ENCODE measurements at regions not wholly inside any gene's neighbourhood (a gene's known extent, or its start where the extent isn't known, plus 50 kb on each side); places are given as distances from the start of the nearest gene placed in this dataset.

DNA sequence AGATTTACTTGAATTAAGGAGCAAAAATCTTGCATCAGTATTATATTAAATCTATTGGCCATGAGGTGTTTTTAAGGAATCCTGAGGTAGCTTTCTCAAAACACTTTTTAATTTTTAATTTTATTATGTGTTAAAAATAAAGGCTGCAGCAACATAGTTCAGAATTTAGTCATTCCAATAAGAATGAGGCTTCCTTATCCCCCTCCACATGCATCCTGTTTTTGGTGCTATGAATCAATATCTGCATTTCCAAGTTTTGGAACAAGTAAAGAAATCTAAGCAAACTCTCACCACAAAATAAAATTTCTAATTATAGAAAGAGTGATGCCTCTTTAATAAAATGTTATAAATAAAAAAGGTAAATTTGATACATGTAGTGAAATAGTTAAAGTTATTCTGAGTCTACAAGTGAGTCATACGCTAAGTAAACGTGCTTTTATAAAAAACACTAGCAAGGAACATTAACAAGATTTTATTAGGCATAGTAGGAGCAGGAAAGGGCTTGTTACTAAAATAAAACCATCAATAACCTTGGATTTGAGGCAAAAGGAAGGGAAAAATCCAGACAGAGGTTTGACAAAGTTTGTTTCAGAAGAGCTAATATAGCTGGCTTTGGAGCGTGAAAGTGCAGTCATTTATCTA, 1218.0 kb downstream of the NSUN3 start:
- Mint-ChIP-seq H3K27me3 (no peaks in the 10 kb centered on the region), H3K9me3 (ENCODE audit: low read depth) (no peaks in the 10 kb centered on the region)
- DNase-seq (ENCODE audit: low spot score, unreplicated experiment): no peak

DNA sequence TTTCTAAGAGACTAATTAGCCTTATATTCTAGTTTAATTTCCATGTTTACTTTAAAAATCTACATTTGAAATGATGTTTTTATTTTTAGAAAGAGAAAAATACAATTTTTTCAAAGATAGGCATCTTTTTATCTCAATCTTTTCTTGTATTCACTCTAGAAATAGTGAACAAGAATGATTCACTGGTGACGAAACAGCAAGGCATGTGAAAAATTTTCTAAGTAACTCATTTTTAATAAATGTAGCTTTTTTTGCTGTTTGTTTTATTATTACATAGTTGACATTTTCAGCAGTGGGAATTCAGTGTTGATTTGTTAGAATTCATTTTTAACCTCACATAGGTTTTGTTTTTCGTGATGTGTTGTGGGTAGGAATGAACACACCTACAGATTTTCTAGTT, 1226.4 kb downstream of the NSUN3 start:
- Mint-ChIP-seq H3K27me3 (no peaks in the 10 kb centered on the region), H3K4me3 (ENCODE audit: low read depth) (no peak overlapping the region), H3K4me1 (ENCODE audit: low read depth) (no peaks in the 10 kb centered on the region), H3K27ac (no peak overlapping the region), H3K9me3 (ENCODE audit: low read depth) (peaks cover 19% of the 10 kb centered on the region), H3K36me3 (ENCODE audit: insufficient read depth) (no peaks in the 10 kb centered on the region)
- no peak for DNase-seq (ENCODE audit: low spot score, unreplicated experiment)
- TF ChIP-seq, protein P1, sequence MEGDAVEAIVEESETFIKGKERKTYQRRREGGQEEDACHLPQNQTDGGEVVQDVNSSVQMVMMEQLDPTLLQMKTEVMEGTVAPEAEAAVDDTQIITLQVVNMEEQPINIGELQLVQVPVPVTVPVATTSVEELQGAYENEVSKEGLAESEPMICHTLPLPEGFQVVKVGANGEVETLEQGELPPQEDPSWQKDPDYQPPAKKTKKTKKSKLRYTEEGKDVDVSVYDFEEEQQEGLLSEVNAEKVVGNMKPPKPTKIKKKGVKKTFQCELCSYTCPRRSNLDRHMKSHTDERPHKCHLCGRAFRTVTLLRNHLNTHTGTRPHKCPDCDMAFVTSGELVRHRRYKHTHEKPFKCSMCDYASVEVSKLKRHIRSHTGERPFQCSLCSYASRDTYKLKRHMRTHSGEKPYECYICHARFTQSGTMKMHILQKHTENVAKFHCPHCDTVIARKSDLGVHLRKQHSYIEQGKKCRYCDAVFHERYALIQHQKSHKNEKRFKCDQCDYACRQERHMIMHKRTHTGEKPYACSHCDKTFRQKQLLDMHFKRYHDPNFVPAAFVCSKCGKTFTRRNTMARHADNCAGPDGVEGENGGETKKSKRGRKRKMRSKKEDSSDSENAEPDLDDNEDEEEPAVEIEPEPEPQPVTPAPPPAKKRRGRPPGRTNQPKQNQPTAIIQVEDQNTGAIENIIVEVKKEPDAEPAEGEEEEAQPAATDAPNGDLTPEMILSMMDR (IDR thresholded peaks at IDR 0.05; ENCODE audit: unreplicated experiment): no peak

More for the DNA sequence above, 1218.0 kb downstream of the NSUN3 start:
- no peaks in the 10 kb centered on the region for H3K36me3 Mint-ChIP-seq (ENCODE audit: insufficient read depth)
- H3K4me3 Mint-ChIP-seq (ENCODE audit: low read depth): no peak overlapping the region
- H3K27ac Mint-ChIP-seq: no peak overlapping the region
- TF ChIP-seq, protein P1 (IDR thresholded peaks at IDR 0.05; ENCODE audit: unreplicated experiment): no peak
- peaks cover 1% of the 10 kb centered on the region for H3K4me1 Mint-ChIP-seq (ENCODE audit: low read depth)

DNA sequence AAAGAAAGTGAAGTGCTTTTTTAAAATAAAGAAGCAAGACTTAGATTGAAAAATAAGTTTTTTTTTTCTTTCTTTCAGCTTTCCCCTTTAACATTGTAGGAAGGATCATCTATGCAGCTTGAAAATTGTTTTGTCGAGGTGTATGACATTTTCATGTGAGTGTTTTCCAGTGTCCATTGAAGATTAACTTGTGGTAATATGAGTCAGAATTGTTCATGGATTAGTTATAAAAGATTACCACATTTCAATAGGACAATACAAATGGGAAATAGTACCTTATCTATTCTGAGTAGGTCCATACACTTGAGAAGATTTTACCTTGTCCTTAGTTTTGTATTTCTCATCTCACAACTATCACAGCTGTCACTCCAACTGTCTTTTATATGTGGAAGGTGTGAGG, 1234.7 kb downstream of the NSUN3 start:
- peaks cover 11% of the 10 kb centered on the region for H3K9me3 Mint-ChIP-seq (ENCODE audit: low read depth)
- no peak for DNase-seq (ENCODE audit: low spot score, unreplicated experiment)
- no peak overlapping the region for H3K4me3 Mint-ChIP-seq (ENCODE audit: low read depth)
- TF ChIP-seq, protein P1 (IDR thresholded peaks at IDR 0.05; ENCODE audit: unreplicated experiment): no peak
- H3K36me3 Mint-ChIP-seq (ENCODE audit: insufficient read depth): peaks cover 2% of the 10 kb centered on the region
- no peaks in the 10 kb centered on the region for H3K27me3 Mint-ChIP-seq
- H3K4me1 Mint-ChIP-seq (ENCODE audit: low read depth): peaks cover 15% of the 10 kb centered on the region
- H3K27ac Mint-ChIP-seq: no peak overlapping the region

DNA sequence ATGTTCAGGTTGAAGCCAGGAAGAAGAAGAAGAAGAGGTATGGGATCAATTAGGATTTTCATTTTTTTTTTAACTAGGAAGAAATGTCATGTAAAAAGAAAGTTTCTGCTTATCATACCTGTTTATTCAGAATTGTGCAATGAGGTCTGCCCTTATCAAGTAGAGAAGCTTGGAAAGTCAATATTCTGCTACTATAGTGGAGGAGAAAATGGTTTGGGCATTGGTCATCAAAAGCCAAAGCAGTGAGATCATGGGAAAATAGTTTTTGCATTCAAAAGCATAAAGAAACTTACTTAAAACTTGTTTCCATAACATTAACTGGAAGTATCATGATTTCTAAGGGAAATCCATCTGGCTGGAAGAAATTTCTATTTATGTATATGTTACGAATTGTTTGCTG, 1239.2 kb downstream of the NSUN3 start:
- Mint-ChIP-seq H3K36me3 (ENCODE audit: insufficient read depth) (peaks cover 2% of the 10 kb centered on the region), H3K4me3 (ENCODE audit: low read depth) (no peak overlapping the region), H3K27ac (peak overlapping the region; percentile 90), H3K4me1 (ENCODE audit: low read depth) (peaks cover 15% of the 10 kb centered on the region), H3K9me3 (ENCODE audit: low read depth) (peaks cover 9% of the 10 kb centered on the region), H3K27me3 (no peaks in the 10 kb centered on the region)
- DNase-seq (ENCODE audit: low spot score, unreplicated experiment): no peak
- TF ChIP-seq, protein P1 (IDR thresholded peaks at IDR 0.05; ENCODE audit: unreplicated experiment): no peak

DNA sequence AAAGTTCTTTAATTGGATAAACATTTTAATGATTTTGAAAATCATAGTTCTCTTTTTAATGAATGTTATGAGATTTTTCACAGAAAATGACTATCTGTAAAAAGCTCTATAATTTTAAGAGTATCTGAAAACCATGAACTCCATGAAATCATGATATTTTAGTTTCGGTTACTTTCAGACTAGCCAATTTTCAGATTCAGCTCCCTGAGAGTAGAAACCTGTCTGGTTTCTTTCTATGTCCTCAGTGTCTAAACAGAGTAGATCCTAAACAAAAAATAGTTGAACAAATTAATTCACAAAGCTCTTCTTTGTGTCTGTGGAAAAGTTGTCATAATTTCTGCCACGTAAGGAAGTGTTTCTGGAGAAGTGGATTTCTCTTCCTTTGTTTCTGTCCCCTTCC, 1247.7 kb downstream of the NSUN3 start:
- no peak overlapping the region for H3K27ac Mint-ChIP-seq
- H3K36me3 Mint-ChIP-seq (ENCODE audit: insufficient read depth): peaks cover 3% of the 10 kb centered on the region
- no peaks in the 10 kb centered on the region for H3K4me1 Mint-ChIP-seq (ENCODE audit: low read depth)
- H3K27me3 Mint-ChIP-seq: no peaks in the 10 kb centered on the region
- TF ChIP-seq, protein P1 (IDR thresholded peaks at IDR 0.05; ENCODE audit: unreplicated experiment): no peak
- peaks cover 6% of the 10 kb centered on the region for H3K9me3 Mint-ChIP-seq (ENCODE audit: low read depth)
- no peak for DNase-seq (ENCODE audit: low spot score, unreplicated experiment)
- no peak overlapping the region for H3K4me3 Mint-ChIP-seq (ENCODE audit: low read depth)

Measured in progenitor cell of endocrine pancreas (in vitro differentiated cells).